22Rv1 (cell line): ENCODE measurements at regions not wholly inside any gene's neighbourhood (a gene's known extent, or its start where the extent isn't known, plus 50 kb on each side); places are given as distances from the start of the nearest gene placed in this dataset.

ENCODE experiments used
- H3K27ac ChIP-seq: fragments of 450-650 bp; 2 replicates; pipeline ENCODE4 v1.5.1; 2017
- CTCF ChIP-seq: fragments of 450-650 bp; IDR thresholded peaks from 2 replicates; pipeline ENCODE4 v1.5.1; 2017; ENCODE audit warnings: mild to moderate bottlenecking
- ZFX ChIP-seq: fragments of 450-650 bp; IDR thresholded peaks from 2 replicates; pipeline ENCODE4 v1.6.1; 2017; ENCODE audit warnings: antibody characterized with exemption, borderline replicate concordance

- H3K27ac ChIP-seq = no peak overlapping the region
- TF ChIP-seq ZFX = no peak
Observed at GRCh38 chr16:73543970-73544599, 496.2 kb upstream of the ZFHX3 start.

- H3K27ac ChIP-seq = no peak overlapping the region
- no peak for TF ChIP-seq ZFX
- no peak for TF ChIP-seq CTCF
Observed at GRCh38 chr16:73543331-73543969, 495.5 kb upstream of the ZFHX3 start.

- H3K27ac ChIP-seq = no peak overlapping the region
- TF ChIP-seq CTCF (no peak), ZFX (no peak)
Observed at GRCh38 chr16:73542885-73543284, 495.0 kb upstream of the ZFHX3 start.

- H3K27ac ChIP-seq = no peak overlapping the region
- no peak for TF ChIP-seq ZFX
- TF ChIP-seq CTCF = no peak
Observed at GRCh38 chr16:73537921-73538320, 490.0 kb upstream of the ZFHX3 start.

GRCh38 chr16:73536931-73537330 lies 489.0 kb upstream of the ZFHX3 start:
- H3K27ac ChIP-seq = no peak overlapping the region
- TF ChIP-seq CTCF = no peak
- no peak for TF ChIP-seq ZFX

- no peak overlapping the region for H3K27ac ChIP-seq
- TF ChIP-seq ZFX (no peak), CTCF (no peak)
Observed at GRCh38 chr16:73531021-73531420, 483.1 kb upstream of the ZFHX3 start.

GRCh38 chr16:73530529-73530928 lies 482.6 kb upstream of the ZFHX3 start:
- H3K27ac ChIP-seq = no peak overlapping the region
- TF ChIP-seq ZFX (no peak), CTCF (no peak)
